GM18519 (cell line): ENCODE measurements at regions not wholly inside any gene's neighbourhood (a gene's known extent, or its start where the extent isn't known, plus 50 kb on each side); places are given as distances from the start of the nearest gene placed in this dataset.

Source experiments
- ATAC-seq: cut with Tn5 transposase; IDR thresholded peaks from one replicate; pipeline ENCODE4 v1.9.1; 2021; ENCODE audit warnings: mild to moderate bottlenecking, moderate library complexity; ENCODE audit not compliant: unreplicated experiment, low FRiP score

DNA sequence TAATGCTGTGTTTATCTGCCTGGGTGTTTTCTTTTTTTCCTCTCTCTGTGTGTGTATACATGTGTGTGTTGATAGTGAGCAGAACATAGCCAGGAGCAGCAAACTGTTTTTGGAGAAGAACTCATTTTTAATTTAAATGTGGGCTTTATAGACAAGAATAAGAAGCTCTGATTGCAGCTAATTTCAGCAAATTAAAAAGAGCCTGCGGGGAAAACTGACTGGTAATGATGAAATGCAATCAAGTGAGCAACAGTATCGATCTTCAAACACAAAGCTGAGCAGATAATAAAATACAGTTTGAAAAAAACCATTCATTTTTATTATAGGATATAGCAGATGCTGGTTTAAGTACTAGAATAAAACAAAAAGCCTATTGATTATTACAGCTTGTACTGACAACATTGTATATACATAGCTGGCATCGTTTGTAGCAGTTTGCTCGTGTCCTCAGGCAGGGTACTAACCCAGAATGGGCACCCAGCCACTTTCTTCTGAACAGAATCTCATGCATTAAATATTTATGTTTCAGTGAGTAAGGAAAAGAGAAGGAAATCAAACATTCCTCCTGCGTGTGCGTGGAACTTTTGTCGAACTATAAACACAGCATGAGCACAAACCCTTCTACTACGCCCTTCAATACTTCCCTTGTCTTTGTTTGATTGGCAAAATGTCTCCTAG lies 73.5 kb upstream of the ZFP42 start:
- no peak for ATAC-seq

DNA sequence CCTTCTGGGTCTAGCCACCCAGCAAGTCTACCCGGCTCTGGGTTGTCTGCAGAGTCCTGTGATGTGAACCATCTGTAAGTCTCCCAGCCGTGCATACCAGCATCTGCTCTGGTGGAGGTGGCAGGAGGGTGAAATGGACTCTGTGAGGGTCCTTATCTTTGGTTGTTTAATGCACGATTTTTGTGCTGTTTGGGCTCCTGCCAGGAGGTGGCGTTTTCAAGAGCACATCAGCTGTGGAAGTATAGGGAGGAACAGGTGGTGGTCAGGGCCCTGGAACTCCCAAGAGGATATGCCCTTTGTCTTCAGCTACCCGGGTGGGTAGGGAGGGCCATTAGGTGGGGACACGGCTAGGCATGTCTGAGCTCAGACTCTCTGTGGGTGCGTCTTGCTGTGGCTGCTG lies 66.5 kb upstream of the ZFP42 start:
- no peak for ATAC-seq

DNA sequence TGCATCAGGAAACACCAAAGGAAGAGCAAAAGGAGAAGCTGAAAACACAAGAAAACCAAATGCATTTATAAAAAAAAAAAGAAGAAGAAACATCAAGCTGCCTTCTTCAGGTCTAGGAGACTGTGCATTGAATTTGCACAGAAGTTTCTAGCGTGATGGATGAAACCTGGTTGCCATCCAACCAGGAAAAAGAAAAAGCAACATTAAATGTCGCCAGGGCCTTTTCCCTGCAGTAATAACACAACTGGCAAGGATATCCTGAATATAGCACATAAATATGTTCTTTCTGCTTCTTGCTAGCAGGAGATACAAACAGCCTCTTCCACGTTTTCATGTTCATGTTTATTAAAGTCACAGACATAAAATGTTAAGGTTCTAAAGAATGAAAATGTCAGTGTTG lies 60.8 kb upstream of the ZFP42 start:
- no peak for ATAC-seq

DNA sequence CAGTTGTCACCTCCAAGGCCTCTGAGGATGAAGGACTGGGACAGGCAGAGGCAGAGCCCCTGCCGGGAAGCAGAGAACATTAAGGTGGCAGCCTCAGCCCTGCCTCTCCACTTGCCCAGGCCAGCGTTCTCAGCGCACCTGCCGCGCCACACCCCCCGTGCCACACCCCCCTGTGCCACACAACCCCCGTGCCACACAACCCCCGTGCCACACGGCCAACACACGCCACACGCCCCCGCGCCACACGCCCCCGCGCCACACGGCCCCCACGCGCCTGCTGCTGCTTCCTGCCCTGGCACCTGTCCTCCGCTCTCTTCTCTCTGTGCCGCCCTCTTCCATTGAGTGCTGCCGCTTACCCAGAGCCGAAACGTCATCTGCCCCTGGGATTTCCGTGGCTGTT lies 58.0 kb upstream of the ZFP42 start:
- no peak for ATAC-seq

DNA sequence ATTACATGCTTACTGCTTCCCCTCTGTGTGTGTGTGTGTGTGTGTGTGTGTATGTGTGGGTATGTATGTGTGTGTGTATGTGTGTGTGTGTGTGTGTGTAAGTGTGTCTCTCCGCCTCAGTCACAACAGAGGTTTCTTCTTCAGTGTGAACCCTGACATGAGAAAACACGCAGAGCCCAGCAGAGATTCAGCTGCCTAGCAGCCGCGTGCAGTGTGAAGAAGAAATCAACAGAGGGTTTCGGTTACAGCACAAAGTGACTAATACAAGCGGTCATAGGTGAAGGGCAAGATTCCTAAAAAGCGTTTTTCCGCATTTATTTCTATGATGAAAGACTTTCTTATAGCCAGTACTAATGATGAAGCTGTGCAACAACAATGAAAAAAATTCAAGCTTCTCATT lies 55.3 kb upstream of the ZFP42 start:
- ATAC-seq, result no peak

DNA sequence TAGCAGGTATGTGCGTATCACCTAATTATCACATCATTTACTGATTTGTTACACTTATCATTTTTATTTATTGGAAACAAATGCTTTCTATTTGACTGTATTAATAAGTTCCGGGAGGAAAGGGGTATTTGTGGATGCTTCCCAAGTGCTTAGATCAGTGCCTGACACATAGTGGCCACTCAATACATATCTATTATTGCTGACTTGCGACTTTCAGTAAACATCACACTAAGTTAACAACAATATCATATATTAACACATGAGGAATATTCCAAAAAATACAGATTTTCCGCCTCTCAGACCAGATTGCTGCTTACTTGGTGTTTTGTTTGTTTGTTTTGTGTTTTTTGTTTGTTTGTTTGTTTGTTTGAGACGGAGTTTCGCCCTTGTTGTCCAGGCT lies 52.6 kb upstream of the ZFP42 start:
- ATAC-seq, result no peak

DNA sequence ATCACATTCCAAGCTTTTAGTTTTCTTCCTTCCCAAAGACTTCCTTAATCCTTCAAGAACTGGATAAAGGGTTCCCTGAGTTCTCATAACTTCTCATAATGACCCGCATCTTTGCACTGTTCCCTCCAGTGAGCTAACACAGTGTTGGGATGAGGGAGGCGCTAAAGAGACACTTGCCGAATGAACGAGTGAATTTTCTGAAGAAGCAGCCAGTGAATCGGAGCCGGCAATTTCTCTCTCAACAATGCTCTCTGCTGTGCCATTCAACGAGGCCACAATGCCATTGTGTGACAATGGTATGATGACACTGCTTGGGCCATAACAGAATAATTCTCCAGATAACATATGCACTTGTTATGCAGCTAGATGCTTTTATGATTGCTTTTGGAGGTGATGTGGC lies 51.4 kb upstream of the ZFP42 start:
- no peak for ATAC-seq
